Panc1 (cell line): ENCODE measurements at regions not wholly inside any gene's neighbourhood (a gene's known extent, or its start where the extent isn't known, plus 50 kb on each side); places are given as distances from the start of the nearest gene placed in this dataset.

Source experiments
- ATAC-seq: fragments of 200-7000 bp; cut with Tn5 transposase; 2 replicates; pipeline ENCODE4 v1.9.1; 2020; ENCODE audit warnings: mild to moderate bottlenecking, moderate library complexity
- BruUV-seq: library from RNA; stranded (reverse); fragments of 400-500 nt; replicated peaks from 2 replicates; lab custom pipeline; 2021; lab: Mats Ljungman, UMichigan
- CTCF ChIA-PET: fragments of 300-600 bp; sonication (Branson Sonifier 250); formaldehyde crosslinking; loops from one replicate; lab custom pipeline; 2022; ENCODE audit warnings: antibody characterized with exemption; lab: Charles Lee
- POLR2A ChIA-PET: fragments of 300-600 bp; sonication (Branson Sonifier 250); formaldehyde crosslinking; loops from one replicate; lab custom pipeline; 2022; ENCODE audit warnings: antibody characterized with exemption; lab: Charles Lee
- DNase-seq: peaks from one replicate; pipeline ENCODE4 v3.0.0-alpha.2; 2010; ENCODE audit warnings: low read depth, low spot score
- H3K27ac ChIP-seq: 2 replicates; pipeline ENCODE4 v1.5.1; 2011; ENCODE audit warnings: mild to moderate bottlenecking, low read length, inconsistent platforms
- H3K27me3 ChIP-seq: fragments of 200-500 bp; sonication (Bioruptor generic); 2 replicates; pipeline ENCODE4 v1.6.0; 2014; ENCODE audit warnings: low read length, inconsistent platforms; ENCODE audit not compliant: control insufficient read depth, insufficient read depth
- H3K36me3 ChIP-seq: fragments of 200-500 bp; sonication (Bioruptor generic); 2 replicates; pipeline ENCODE4 v1.5.1; 2014; ENCODE audit warnings: inconsistent platforms, mild to moderate bottlenecking, low read length, moderate library complexity; ENCODE audit not compliant: control insufficient read depth, insufficient read depth
- H3K4me1 ChIP-seq: 2 replicates; pipeline ENCODE4 v1.5.1; 2011; ENCODE audit warnings: inconsistent platforms, mild to moderate bottlenecking, low read length, moderate library complexity; ENCODE audit not compliant: control insufficient read depth, insufficient read depth
- H3K4me3 ChIP-seq, 2 experiments: 2 replicates each; pipeline ENCODE4 v1.5.1; 2011 to 2012; ENCODE audit warnings: low read depth in 2 of 2, low read length in 2 of 2, mild to moderate bottlenecking in 2 of 2, inconsistent platforms in 1 of 2, moderate library complexity in 1 of 2
- H3K9me3 ChIP-seq: fragments of 200-500 bp; sonication (Bioruptor generic); 2 replicates; pipeline ENCODE4 v1.5.1; 2014; ENCODE audit warnings: low read depth, mild to moderate bottlenecking, inconsistent platforms, low read length, moderate library complexity; ENCODE audit not compliant: control insufficient read depth, insufficient read depth
- POLR2AphosphoS5 ChIP-seq: IDR thresholded peaks from 2 replicates; pipeline ENCODE4 v1.6.1; 2012; ENCODE audit warnings: mild to moderate bottlenecking, low read depth, low read length, moderate library complexity
- REST ChIP-seq, 2 experiments: IDR thresholded peaks; 2 replicates each; pipeline ENCODE4 v1.6.1; 2011 to 2012; ENCODE audit warnings: low read depth in 2 of 2, control low read depth in 1 of 2, low read length in 1 of 2, mild to moderate bottlenecking in 1 of 2, moderate library complexity in 1 of 2; ENCODE audit not compliant: insufficient read depth in 1 of 2
- SIN3A ChIP-seq: IDR thresholded peaks from 2 replicates; pipeline ENCODE4 v1.6.1; 2012; ENCODE audit warnings: low read depth, mild to moderate bottlenecking, low read length, moderate library complexity, borderline replicate concordance; ENCODE audit not compliant: insufficient read depth
- TCF7L2 ChIP-seq: IDR thresholded peaks from 2 replicates; pipeline ENCODE4 v1.6.1; 2011; ENCODE audit warnings: mild to moderate bottlenecking, low read depth, low read length, inconsistent platforms
- in situ Hi-C: cut with HindIII; loops from 2 replicates; pipeline ENCODE4 v1.10.0; 2016; ENCODE audit warnings: low sequenced_read_pairs, low pct_unique_long_range_greater_than_20kb
- intact Hi-C: fragments of 100-400 bp; cut with micrococcal nuclease; formaldehyde crosslinking; loops from one replicate; pipeline ENCODE4 v1.10.0; 2022; ENCODE audit not compliant: unreplicated experiment
- TF ChIP-seq, protein P1 (sequence below): fragments of 450-650 bp; IDR thresholded peaks from 2 replicates; pipeline ENCODE4 v1.5.1; 2017; ENCODE audit warnings: mild to moderate bottlenecking

GRCh38 chr12:86772696-86773095 lies 516.5 kb upstream of the MGAT4C start:
- Histone ChIP-seq H3K36me3 (no peaks in the 10 kb centered on the region), H3K9me3 (no peaks in the 10 kb centered on the region), H3K27me3 (no peaks in the 10 kb centered on the region), H3K4me1 (no peaks in the 10 kb centered on the region), H3K27ac (no peak overlapping the region), H3K4me3 (no peak overlapping the region)
- ATAC-seq = no peak
- in situ Hi-C loops (no loop called here), intact Hi-C loops (no loop called here)
- no TSS peak for BruUV-seq
- DNase-seq = no peak
- TF ChIP-seq, protein P1, sequence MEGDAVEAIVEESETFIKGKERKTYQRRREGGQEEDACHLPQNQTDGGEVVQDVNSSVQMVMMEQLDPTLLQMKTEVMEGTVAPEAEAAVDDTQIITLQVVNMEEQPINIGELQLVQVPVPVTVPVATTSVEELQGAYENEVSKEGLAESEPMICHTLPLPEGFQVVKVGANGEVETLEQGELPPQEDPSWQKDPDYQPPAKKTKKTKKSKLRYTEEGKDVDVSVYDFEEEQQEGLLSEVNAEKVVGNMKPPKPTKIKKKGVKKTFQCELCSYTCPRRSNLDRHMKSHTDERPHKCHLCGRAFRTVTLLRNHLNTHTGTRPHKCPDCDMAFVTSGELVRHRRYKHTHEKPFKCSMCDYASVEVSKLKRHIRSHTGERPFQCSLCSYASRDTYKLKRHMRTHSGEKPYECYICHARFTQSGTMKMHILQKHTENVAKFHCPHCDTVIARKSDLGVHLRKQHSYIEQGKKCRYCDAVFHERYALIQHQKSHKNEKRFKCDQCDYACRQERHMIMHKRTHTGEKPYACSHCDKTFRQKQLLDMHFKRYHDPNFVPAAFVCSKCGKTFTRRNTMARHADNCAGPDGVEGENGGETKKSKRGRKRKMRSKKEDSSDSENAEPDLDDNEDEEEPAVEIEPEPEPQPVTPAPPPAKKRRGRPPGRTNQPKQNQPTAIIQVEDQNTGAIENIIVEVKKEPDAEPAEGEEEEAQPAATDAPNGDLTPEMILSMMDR = no peak
- TF ChIP-seq POLR2AphosphoS5 = no peak
- TF ChIP-seq TCF7L2 = no peak
- TF ChIP-seq SIN3A = no peak
- no peak for TF ChIP-seq REST (IDR thresholded peaks at IDR 0.05; ENCODE audit: insufficient read depth in 1 of 2, low read depth in 2 of 2, low read length in 1 of 2)
- ChIA-PET CTCF (no interaction called here), POLR2A (no interaction called here)

DNA sequence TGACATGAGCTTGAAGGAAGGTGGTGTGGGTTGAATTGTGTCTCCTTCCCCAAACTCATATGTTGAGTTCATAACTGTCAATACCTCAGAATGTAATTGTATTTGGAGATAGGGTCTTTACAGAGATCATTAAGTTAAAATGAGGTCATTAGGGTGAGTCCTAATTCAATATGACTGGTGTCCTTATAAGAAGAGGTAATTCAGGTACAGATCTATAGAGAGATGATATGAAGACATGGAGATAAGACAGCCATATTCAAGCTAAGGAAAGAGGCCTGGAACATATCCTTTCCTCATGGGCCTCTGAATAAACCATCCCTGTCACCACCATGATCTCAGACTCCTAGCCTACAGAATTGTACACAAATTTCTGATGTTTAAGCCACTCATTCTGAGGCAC lies 514.7 kb upstream of the MGAT4C start:
- H3K4me1 ChIP-seq = no peaks in the 10 kb centered on the region
- BruUV-seq = no TSS peak
- in situ Hi-C loops (no loop called here), intact Hi-C loops (no loop called here)
- CTCF ChIA-PET = no interaction called here
- H3K27me3 ChIP-seq = no peaks in the 10 kb centered on the region
- DNase-seq (no peak), ATAC-seq (no peak)
- POLR2A ChIA-PET = no interaction called here
- no peak for TF ChIP-seq TCF7L2
- TF ChIP-seq SIN3A = no peak
- TF ChIP-seq, protein P1 = no peak
- TF ChIP-seq POLR2AphosphoS5 = no peak
- no peak for TF ChIP-seq REST (IDR thresholded peaks at IDR 0.05; ENCODE audit: insufficient read depth in 1 of 2, low read depth in 2 of 2, low read length in 1 of 2)
- no peaks in the 10 kb centered on the region for H3K36me3 ChIP-seq
- no peak overlapping the region for H3K27ac ChIP-seq
- no peak overlapping the region for H3K4me3 ChIP-seq
- H3K9me3 ChIP-seq = no peaks in the 10 kb centered on the region
